ENCODE measurements at regions not wholly inside any gene's neighbourhood (a gene's known extent, or its start where the extent isn't known, plus 50 kb on each side); places are given as distances from the start of the nearest gene placed in this dataset.
"Not testable (repeated sequence)": the region's sequence is repeated elsewhere in the genome, so short reads cannot be mapped to it uniquely, and the experiment has no call there.

GRCh38 chr13:50130123-50130946 is 115.1 kb downstream of the KCNRG start:
- Histone ChIP-seq H3K9me3 (ENCODE audit: control insufficient read depth, low read depth, low read length) (peaks cover 14% of the 10 kb centered on the region), H3K36me3 (ENCODE audit: control insufficient read depth, insufficient read depth, low read length) (no peaks in the 10 kb centered on the region), H3K4me1 (ENCODE audit: control insufficient read depth, insufficient read depth, low read length) (peaks cover 38% of the 10 kb centered on the region), H3K4me3 (ENCODE audit: low read length) (no peak overlapping the region), H3K27me3 (ENCODE audit: control insufficient read depth, insufficient read depth, low read length) (peaks cover 94% of the 10 kb centered on the region), H3K27ac (ENCODE audit: low read length) (no peak overlapping the region)
- DNase-seq, result peak in 1 of 2 donors; percentile 45
- WGBS (ENCODE audit: insufficient coverage, low lambda C conversion rate), result no CpG with 5 or more reads among the region's 63 CpGs

GRCh38 chr13:50131920-50132903 is 117.0 kb downstream of the KCNRG start:
- Histone ChIP-seq H3K36me3 (ENCODE audit: control insufficient read depth, insufficient read depth, low read length) (no peaks in the 10 kb centered on the region), H3K4me1 (ENCODE audit: control insufficient read depth, insufficient read depth, low read length) (peaks cover 28% of the 10 kb centered on the region), H3K27me3 (ENCODE audit: control insufficient read depth, insufficient read depth, low read length) (peaks cover 85% of the 10 kb centered on the region), H3K4me3 (ENCODE audit: low read length) (no peak overlapping the region), H3K27ac (ENCODE audit: low read length) (no peak overlapping the region), H3K9me3 (ENCODE audit: control insufficient read depth, low read depth, low read length) (peaks cover 14% of the 10 kb centered on the region)
- peak in 1 of 2 donors; percentile 27 for DNase-seq
- WGBS (ENCODE audit: insufficient coverage, low lambda C conversion rate), result 2% methylated on average over 11 of the region's 34 CpGs

GRCh38 chr13:50132904-50133357 is 117.7 kb downstream of the KCNRG start:
- DNase-seq, result no peak
- no peak overlapping the region for H3K4me3 ChIP-seq (ENCODE audit: low read length)

GRCh38 chr13:50133358-50133953 is 118.2 kb downstream of the KCNRG start:
- Histone ChIP-seq H3K36me3 (ENCODE audit: control insufficient read depth, insufficient read depth, low read length) (no peaks in the 10 kb centered on the region), H3K9me3 (ENCODE audit: control insufficient read depth, low read depth, low read length) (peaks cover 12% of the 10 kb centered on the region), H3K4me3 (ENCODE audit: low read length) (no peak overlapping the region), H3K27ac (ENCODE audit: low read length) (no peak overlapping the region), H3K4me1 (ENCODE audit: control insufficient read depth, insufficient read depth, low read length) (peaks cover 18% of the 10 kb centered on the region), H3K27me3 (ENCODE audit: control insufficient read depth, insufficient read depth, low read length) (peaks cover 72% of the 10 kb centered on the region)
- DNase-seq, result no peak
- WGBS (ENCODE audit: insufficient coverage, low lambda C conversion rate), result no CpG with 5 or more reads among the region's 48 CpGs

More at GRCh38 chr13:50132904-50133357, 117.7 kb downstream of the KCNRG start:
- peaks cover 13% of the 10 kb centered on the region for H3K9me3 ChIP-seq (ENCODE audit: control insufficient read depth, low read depth, low read length)
- no peak overlapping the region for H3K27ac ChIP-seq (ENCODE audit: low read length)
- H3K4me1 ChIP-seq (ENCODE audit: control insufficient read depth, insufficient read depth, low read length), result peaks cover 23% of the 10 kb centered on the region
- H3K36me3 ChIP-seq (ENCODE audit: control insufficient read depth, insufficient read depth, low read length), result no peaks in the 10 kb centered on the region
- H3K27me3 ChIP-seq (ENCODE audit: control insufficient read depth, insufficient read depth, low read length), result peaks cover 78% of the 10 kb centered on the region
- no CpG with 5 or more reads among the region's 23 CpGs for WGBS (ENCODE audit: insufficient coverage, low lambda C conversion rate)

GRCh38 chr13:50136226-50136625 is 121.0 kb downstream of the KCNRG start:
- H3K27ac ChIP-seq (ENCODE audit: low read length), result no peak overlapping the region
- peaks cover 45% of the 10 kb centered on the region for H3K27me3 ChIP-seq (ENCODE audit: control insufficient read depth, insufficient read depth, low read length)
- WGBS (ENCODE audit: insufficient coverage, low lambda C conversion rate), result 80% methylated on average over 2 of the region's 3 CpGs
- H3K36me3 ChIP-seq (ENCODE audit: control insufficient read depth, insufficient read depth, low read length), result no peaks in the 10 kb centered on the region
- H3K9me3 ChIP-seq (ENCODE audit: control insufficient read depth, low read depth, low read length), result peaks cover 6% of the 10 kb centered on the region
- no peak for DNase-seq
- H3K4me1 ChIP-seq (ENCODE audit: control insufficient read depth, insufficient read depth, low read length), result no peaks in the 10 kb centered on the region
- no peak overlapping the region for H3K4me3 ChIP-seq (ENCODE audit: low read length)

GRCh38 chr13:50136678-50137077 is 121.4 kb downstream of the KCNRG start:
- DNase-seq, result no peak
- Histone ChIP-seq H3K36me3 (ENCODE audit: control insufficient read depth, insufficient read depth, low read length) (no peaks in the 10 kb centered on the region), H3K4me1 (ENCODE audit: control insufficient read depth, insufficient read depth, low read length) (no peaks in the 10 kb centered on the region), H3K27me3 (ENCODE audit: control insufficient read depth, insufficient read depth, low read length) (peaks cover 40% of the 10 kb centered on the region), H3K27ac (ENCODE audit: low read length) (no peak overlapping the region), H3K9me3 (ENCODE audit: control insufficient read depth, low read depth, low read length) (peaks cover 6% of the 10 kb centered on the region), H3K4me3 (ENCODE audit: low read length) (no peak overlapping the region)
- no CpG with 5 or more reads among the region's 3 CpGs for WGBS (ENCODE audit: insufficient coverage, low lambda C conversion rate)

GRCh38 chr13:50139435-50139934 is 124.2 kb downstream of the KCNRG start:
- not testable (repeated sequence) for H3K36me3 ChIP-seq (ENCODE audit: control insufficient read depth, insufficient read depth, low read length)
- WGBS (ENCODE audit: insufficient coverage, low lambda C conversion rate), result 100% methylated on average over 1 of the region's 4 CpGs

GRCh38 chr13:50140153-50140552 is 124.9 kb downstream of the KCNRG start:
- WGBS (ENCODE audit: insufficient coverage, low lambda C conversion rate), result 100% methylated on average over 1 of the region's 2 CpGs

More at GRCh38 chr13:50139435-50139934, 124.2 kb downstream of the KCNRG start:
- DNase-seq; H3K4me1 ChIP-seq (ENCODE audit: control insufficient read depth, insufficient read depth, low read length); H3K4me3 ChIP-seq (ENCODE audit: low read length); H3K9me3 ChIP-seq (ENCODE audit: control insufficient read depth, low read depth, low read length); H3K27ac ChIP-seq (ENCODE audit: low read length): not testable (repeated sequence)
- peaks cover 12% of the 10 kb centered on the region for H3K27me3 ChIP-seq (ENCODE audit: control insufficient read depth, insufficient read depth, low read length)

GRCh38 chr13:50140581-50141374 is 125.5 kb downstream of the KCNRG start:
- no peaks in the 10 kb centered on the region for H3K9me3 ChIP-seq (ENCODE audit: control insufficient read depth, low read depth, low read length)
- DNase-seq, result no peak
- no peak overlapping the region for H3K4me3 ChIP-seq (ENCODE audit: low read length)
- 70% methylated on average over 3 of the region's 14 CpGs for WGBS (ENCODE audit: insufficient coverage, low lambda C conversion rate)
- H3K4me1 ChIP-seq (ENCODE audit: control insufficient read depth, insufficient read depth, low read length), result no peaks in the 10 kb centered on the region
- no peak overlapping the region for H3K27ac ChIP-seq (ENCODE audit: low read length)
- peaks cover under 1% of the 10 kb centered on the region for H3K27me3 ChIP-seq (ENCODE audit: control insufficient read depth, insufficient read depth, low read length)
- no peaks in the 10 kb centered on the region for H3K36me3 ChIP-seq (ENCODE audit: control insufficient read depth, insufficient read depth, low read length)

More at GRCh38 chr13:50140153-50140552, 124.9 kb downstream of the KCNRG start:
- Histone ChIP-seq H3K9me3 (ENCODE audit: control insufficient read depth, low read depth, low read length) (no peaks in the 10 kb centered on the region), H3K27me3 (ENCODE audit: control insufficient read depth, insufficient read depth, low read length) (peaks cover 7% of the 10 kb centered on the region), H3K4me3 (ENCODE audit: low read length) (no peak overlapping the region), H3K4me1 (ENCODE audit: control insufficient read depth, insufficient read depth, low read length) (no peaks in the 10 kb centered on the region), H3K36me3 (ENCODE audit: control insufficient read depth, insufficient read depth, low read length) (no peaks in the 10 kb centered on the region), H3K27ac (ENCODE audit: low read length) (no peak overlapping the region)
- no peak for DNase-seq
